C4-2B (cell line): ENCODE measurements at regions not wholly inside any gene's neighbourhood (a gene's known extent, or its start where the extent isn't known, plus 50 kb on each side); places are given as distances from the start of the nearest gene placed in this dataset.
"Not testable (repeated sequence)": the region's sequence is repeated elsewhere in the genome, so short reads cannot be mapped to it uniquely, and the experiment has no call there.

Experiments
- H3K27ac ChIP-seq: fragments of 450-650 bp; 2 replicates; pipeline ENCODE4 v1.5.1; 2017
- CTCF ChIP-seq: fragments of 450-650 bp; conservative IDR thresholded peaks from 2 replicates; pipeline ENCODE4 v1.5.1; 2017; ENCODE audit warnings: mild to moderate bottlenecking
- ZFX ChIP-seq: fragments of 450-650 bp; IDR thresholded peaks from 2 replicates; pipeline ENCODE4 v1.6.1; 2017

DNA sequence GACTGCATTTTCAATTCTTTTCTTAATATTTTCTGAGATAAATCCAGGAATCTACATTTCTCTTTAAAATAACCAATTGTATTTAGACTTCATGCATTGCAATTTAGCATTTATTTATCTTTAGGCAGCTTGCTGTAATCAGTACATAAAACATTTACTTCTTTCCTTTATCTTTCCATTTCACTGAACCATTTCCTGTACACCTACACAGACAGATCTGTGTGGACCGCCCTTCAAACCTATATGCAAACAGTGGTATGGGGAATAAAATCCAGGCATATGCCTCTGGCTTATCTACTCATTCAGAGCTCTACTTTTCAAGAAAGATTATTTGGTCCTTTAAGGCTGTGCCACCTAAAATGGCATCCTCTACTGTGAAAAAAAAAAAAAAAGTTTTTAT is 640.0 kb downstream of the MAT2B start:
- no peak overlapping the region for H3K27ac ChIP-seq
- TF ChIP-seq CTCF, result no peak
- no peak for TF ChIP-seq ZFX

GRCh38 chr5:164146223-164146622 is 640.8 kb downstream of the MAT2B start:
- TF ChIP-seq CTCF, result no peak
- no peak overlapping the region for H3K27ac ChIP-seq

GRCh38 chr5:164148292-164148691 is 642.9 kb downstream of the MAT2B start:
- no peak overlapping the region for H3K27ac ChIP-seq
- TF ChIP-seq CTCF, result no peak
- TF ChIP-seq ZFX, result no peak

DNA sequence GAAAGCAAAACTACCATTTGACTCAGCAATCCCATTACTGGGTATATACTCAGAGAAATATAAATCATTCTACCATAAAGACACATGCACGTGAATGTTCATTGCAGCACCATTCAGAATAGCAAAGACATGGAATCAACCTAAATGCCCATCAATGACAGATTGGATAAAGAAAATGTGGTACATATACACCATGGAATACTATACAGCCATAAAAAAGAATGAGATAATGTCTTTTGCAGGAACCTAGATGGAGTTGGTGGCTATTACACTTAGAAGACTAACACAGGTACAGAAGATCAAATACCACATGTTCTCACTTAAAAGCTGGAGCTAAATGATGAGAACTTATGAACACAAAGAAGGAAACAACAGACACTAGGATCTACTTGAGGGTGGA is 647.1 kb downstream of the MAT2B start:
- H3K27ac ChIP-seq, result not testable (repeated sequence)

- TF ChIP-seq ZFX (no peak), CTCF (no peak)
- H3K27ac ChIP-seq, result no peak overlapping the region
These were observed 648.2 kb downstream of the MAT2B start for GRCh38 chr5:164153469-164154172.

DNA sequence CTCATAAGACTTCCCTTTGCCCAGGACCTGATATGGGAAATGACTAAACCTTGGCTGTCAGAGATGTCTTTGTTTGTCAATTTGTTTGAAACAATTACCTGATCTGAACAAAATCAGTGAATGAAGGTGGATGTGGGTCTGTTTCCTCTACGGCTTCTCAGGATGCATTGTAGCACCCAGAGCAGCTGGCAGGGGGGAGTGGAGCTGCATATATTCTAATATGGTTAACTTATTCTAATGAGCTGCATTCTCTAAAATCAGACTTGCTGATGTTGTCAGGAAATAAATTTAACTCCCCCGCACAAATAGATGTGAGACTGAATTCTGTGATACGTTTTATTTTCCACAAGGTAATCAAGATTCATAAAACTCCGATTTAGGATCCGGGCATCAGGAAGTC is 665.4 kb downstream of the MAT2B start:
- H3K27ac ChIP-seq, result no peak overlapping the region
- no peak for TF ChIP-seq ZFX
- TF ChIP-seq CTCF, result no peak

GRCh38 chr5:164175083-164175482 is 669.7 kb downstream of the MAT2B start:
- H3K27ac ChIP-seq, result no peak overlapping the region

More at GRCh38 chr5:164175083-164175482, 669.7 kb downstream of the MAT2B start:
- TF ChIP-seq ZFX, result no peak
- TF ChIP-seq CTCF, result no peak
